ACHN (cell line): ENCODE measurements at regions not wholly inside any gene's neighbourhood (a gene's known extent, or its start where the extent isn't known, plus 50 kb on each side); places are given as distances from the start of the nearest gene placed in this dataset.

Experiments
- DNase-seq: peaks from one replicate; pipeline ENCODE4 v3.0.0-alpha.2; 2015
- in situ Hi-C: cut with HindIII; loops from 2 replicates; pipeline ENCODE4 v1.10.0; 2017; ENCODE audit warnings: low sequenced_read_pairs, low pct_ligation_motif_present, low pct_unique_long_range_greater_than_20kb

DNA sequence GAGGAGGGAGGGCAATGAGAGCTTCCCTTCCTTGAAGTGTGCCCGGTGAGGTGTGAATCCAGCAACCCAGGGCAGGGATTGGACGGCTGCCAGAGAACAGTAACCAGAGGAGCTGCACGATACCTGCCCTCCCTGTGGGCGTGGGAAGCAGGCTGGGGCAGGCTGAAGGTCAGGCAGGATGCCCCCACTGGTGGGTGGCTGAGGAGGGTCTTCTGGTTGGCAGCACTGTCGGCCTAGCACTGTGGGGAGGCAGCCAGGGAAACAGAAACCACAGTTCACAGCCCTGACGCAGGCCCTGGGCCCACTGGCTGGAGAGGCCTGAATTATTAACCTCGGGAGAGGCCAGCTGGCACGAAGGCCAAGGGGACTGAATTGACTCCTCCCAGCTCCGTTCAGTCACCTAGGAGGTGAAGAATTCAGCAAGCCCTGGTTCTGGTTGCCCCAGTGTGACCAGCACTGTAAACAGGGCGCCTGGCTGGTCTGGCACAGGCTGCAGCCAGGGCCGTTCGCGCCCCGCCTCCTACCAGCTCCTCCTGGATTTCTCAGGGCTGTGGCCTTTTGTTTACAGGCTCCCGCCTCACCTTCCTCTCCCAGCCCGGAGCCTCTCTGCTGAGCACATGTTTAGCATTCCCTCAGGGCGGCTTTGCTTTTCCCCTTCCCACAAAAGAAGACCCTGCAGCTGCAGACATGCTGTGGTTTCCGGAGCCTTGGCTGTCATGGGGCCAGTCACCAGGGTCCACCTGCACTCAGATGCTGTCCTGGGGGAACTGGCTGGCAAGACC lies 97.8 kb downstream of the B3GNT2 start:
- peak; percentile 98 for DNase-seq

GRCh38 chr2:62293151-62293489 lies 97.2 kb downstream of the B3GNT2 start:
- in situ Hi-C loops: no loop called here
- no peak for DNase-seq

More for the DNA sequence above, 97.8 kb downstream of the B3GNT2 start:
- in situ Hi-C loops: no loop called here

DNA sequence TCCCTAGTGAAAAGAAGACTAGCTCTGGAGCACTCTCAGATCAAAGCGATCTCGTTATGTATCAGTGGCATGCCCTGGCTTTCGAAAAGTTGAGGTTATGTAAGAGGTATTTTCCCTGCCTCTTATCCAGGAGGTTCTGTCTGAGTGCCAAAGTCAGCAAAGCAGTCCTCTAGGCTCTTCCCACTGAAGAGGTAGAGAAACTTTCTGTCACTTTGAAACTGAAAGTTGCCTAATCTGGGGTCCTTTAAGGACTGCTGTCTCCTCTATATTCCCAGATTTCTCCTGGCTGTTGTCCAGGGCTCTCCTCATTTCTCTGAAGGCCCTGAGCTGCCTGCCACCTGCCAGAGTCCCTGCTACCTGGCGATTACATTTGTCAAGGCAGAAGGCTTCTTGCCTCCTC lies 96.3 kb downstream of the B3GNT2 start:
- in situ Hi-C loops: no loop called here
- peak; percentile 24 for DNase-seq

DNA sequence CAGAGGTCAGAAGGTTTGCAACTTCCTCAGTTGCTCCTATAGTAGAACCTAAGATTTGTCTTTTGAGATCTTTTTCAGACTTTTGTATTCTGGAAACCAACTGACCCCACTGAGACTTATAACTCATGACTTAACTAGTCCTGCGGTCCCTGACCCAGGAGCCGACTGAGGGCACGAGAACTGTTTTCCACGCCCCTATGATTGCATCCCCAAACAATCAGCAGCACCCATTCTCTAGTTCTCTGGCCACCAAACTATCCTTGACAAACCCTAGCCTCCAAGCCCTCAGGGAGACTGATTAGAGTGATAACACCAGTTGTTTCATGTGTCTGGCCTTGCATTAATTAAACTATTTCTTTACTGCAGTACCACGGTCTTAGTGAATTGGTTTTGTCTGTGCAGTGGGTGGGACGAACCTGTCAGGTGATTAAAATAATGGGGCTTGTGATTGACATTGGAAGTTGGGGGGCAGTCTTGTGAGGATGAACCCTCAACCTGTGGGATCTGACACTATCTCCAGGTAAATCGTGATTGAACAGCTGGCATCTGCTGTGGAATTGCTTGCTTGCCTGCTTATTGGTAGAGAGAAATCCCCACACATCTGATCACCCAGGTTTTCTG lies 95.7 kb downstream of the B3GNT2 start:
- in situ Hi-C loops: no loop called here
- no peak for DNase-seq

DNA sequence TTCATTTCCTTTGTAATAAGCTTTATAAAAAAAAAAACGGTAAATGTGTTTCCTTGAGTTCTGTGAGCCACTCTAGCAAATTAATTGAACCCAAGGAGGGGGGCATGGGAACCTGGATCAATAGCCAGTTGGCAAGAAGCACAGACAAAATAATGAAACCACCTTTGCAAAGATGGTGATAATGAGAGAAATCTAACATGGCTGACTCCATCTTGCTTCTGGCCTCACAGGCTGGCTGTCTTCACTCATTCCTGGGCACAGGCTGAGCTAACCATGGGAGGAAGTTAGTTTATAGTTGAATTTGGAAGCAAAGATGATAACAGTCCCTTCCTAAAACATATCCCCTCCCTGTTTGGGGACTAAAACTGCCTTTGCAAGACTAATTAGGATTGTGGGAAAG lies 95.1 kb downstream of the B3GNT2 start:
- in situ Hi-C loops: no loop called here
- DNase-seq: no peak

- in situ Hi-C loops: no loop called here
Measured at GRCh38 chr2:62287899-62288880, 92.3 kb downstream of the B3GNT2 start.

GRCh38 chr2:62287282-62287681 lies 91.4 kb downstream of the B3GNT2 start:
- in situ Hi-C loops: no loop called here

More at GRCh38 chr2:62287899-62288880, 92.3 kb downstream of the B3GNT2 start:
- DNase-seq: peak; percentile 87

DNA sequence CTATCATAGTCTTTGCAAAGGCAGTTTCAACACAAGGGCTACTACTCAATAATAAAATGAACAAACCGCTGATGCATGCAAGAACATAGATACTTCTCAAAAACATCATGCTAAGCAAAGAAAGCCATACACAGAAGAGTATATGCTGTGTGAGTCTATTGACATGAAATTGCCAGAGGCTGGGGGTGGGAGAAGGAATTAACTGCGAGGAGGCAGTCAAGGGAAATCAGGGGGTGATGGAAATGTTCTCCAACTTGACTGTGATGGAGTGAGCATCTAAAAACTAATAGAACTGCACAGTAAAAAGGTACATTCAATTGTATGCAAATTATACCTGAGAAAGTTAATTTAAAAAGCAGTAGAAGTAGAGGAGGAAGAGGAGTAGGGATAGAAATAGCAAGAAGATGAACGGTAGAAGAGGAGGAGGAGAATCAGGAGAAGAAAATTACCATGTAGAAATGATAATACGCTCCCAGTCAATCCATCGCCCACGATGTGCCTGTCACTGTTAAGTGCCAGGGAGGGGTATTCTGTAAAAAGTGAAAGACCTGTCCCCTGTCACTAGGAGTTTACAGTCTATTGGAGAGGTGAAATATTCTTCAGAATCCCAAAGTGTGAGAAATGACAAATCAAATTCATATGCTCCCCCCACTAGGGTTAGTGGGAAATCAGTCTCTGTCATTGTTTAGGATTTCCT lies 90.3 kb downstream of the B3GNT2 start:
- DNase-seq: no peak
- in situ Hi-C loops: no loop called here

More at GRCh38 chr2:62287282-62287681, 91.4 kb downstream of the B3GNT2 start:
- no peak for DNase-seq

- in situ Hi-C loops: no loop called here
- DNase-seq: no peak
Measured at GRCh38 chr2:62284980-62285379, 89.1 kb downstream of the B3GNT2 start.

DNA sequence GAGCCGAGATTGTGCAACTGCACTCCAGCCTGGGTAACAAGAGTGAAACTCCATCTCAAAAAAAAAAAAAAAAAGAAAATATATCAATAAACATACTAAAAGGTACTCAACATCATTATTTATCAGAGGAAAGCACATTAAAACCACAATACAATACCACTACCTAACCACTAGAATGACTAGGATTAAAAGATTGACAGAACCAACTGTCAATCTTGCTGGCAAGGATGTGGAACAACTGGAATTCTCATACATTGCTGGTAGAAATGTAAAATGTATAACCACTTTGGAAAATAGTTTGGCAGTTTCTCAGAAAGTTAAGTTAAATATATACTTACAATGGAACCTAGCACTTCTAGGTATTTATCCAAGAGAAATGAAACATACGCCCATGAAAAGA lies 88.6 kb downstream of the B3GNT2 start:
- in situ Hi-C loops: no loop called here
- no peak for DNase-seq

DNA sequence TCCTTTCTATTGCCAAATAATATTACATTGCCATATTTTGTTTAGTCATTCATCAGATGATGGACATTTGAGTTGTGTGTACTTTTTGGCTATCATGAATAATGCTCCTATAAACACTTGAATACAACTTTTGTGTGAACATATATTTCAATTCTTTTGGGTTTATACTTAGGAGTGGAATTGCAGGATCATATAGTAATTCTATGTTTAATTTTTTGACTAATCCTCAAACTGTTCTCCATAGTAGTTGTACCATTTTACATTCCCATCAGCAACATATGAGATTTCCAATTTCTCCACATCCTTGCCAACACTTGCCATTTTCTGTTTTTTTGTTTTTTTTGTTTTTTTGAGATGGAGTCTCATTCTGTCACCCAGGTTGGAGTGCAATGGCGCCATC lies 87.2 kb downstream of the B3GNT2 start:
- in situ Hi-C loops: no loop called here

DNA sequence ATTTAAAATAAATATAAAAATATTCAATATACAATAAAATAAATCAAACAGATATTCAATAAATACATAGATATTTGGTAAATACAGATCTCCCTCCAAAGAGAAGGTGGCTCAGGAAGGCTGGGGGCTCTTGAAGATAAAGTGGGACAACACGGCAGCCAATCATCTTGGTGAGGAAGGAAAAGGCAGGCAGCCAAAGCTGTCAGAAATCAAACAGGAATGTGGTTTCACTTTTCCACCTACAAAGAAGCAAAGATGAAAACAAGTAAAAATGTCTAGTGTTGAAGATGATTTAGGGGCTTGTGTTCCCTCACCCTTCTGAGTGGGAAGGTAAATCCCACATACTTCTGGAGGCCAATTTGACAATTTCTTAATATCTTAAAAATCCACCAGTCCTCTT lies 85.7 kb downstream of the B3GNT2 start:
- no peak for DNase-seq
- in situ Hi-C loops: no loop called here

More for the DNA sequence above, 87.2 kb downstream of the B3GNT2 start:
- DNase-seq: no peak

GRCh38 chr2:62277688-62278087 lies 81.8 kb downstream of the B3GNT2 start:
- in situ Hi-C loops: no loop called here
- no peak for DNase-seq
